Prostate gland (tissue), 2 donors: ENCODE measurements at regions not wholly inside any gene's neighbourhood (a gene's known extent, or its start where the extent isn't known, plus 50 kb on each side); places are given as distances from the start of the nearest gene placed in this dataset.

Experiments used
- DNase-seq: peaks from one replicate; pipeline ENCODE4 v3.0.0-alpha.2; 2019; ENCODE audit warnings: low spot score
- H3K27ac ChIP-seq, 2 donors: fragments of 200-600 bp; sonication (generic); 2 replicates each; pipeline ENCODE4 v1.5.1; 2017 to 2019
- H3K27me3 ChIP-seq: fragments of 200-600 bp; sonication (generic); replicated peaks from 2 replicates; pipeline ENCODE4 v1.5.1; 2019; ENCODE audit not compliant: insufficient read depth
- H3K36me3 ChIP-seq, 2 donors: fragments of 200-600 bp; sonication (generic); 1 replicate in 1 of 2; 2 replicates in 1 of 2; pipeline versions ENCODE4 v1.5.1 to v1.8.1; 2017 to 2019
- H3K4me1 ChIP-seq: fragments of 200-600 bp; sonication (generic); replicated peaks from 2 replicates; pipeline ENCODE4 v1.5.1; 2019
- H3K4me3 ChIP-seq, 2 donors: fragments of 200-600 bp; sonication (generic); 2 replicates each; pipeline ENCODE4 v1.5.1; 2017 to 2019
- H3K9me3 ChIP-seq: fragments of 200-600 bp; sonication (generic); 2 replicates; pipeline ENCODE4 v1.5.1; 2017
- POLR2A ChIP-seq: fragments of 450-650 bp; IDR thresholded peaks from one replicate; pipeline ENCODE4 v1.6.1; 2016; ENCODE audit warnings: antibody characterized with exemption, mild to moderate bottlenecking
- POLR2AphosphoS5 ChIP-seq: sonication (generic); formaldehyde crosslinking; IDR thresholded peaks from one replicate; pipeline ENCODE4 v1.6.1; 2017; ENCODE audit warnings: antibody characterized with exemption
- WGBS: methylation state at CpG from one replicate; pipeline ENCODE4 v1.1.5; 2018; 5-methylcytosine and 5-hydroxymethylcytosine counted together
- intact Hi-C: fragments of 100-400 bp; cut with DNase I; formaldehyde crosslinking; loops from one replicate; pipeline ENCODE4 v1.14.2; 2022
- TF ChIP-seq, protein P1 (sequence below), 4 experiments: fragments of 200-600 bp in 2 of 4; fragments of 450-650 bp in 2 of 4; sonication (generic) in 2 of 4; IDR thresholded peaks; 1 replicate in 3 of 4; 2 replicates in 1 of 4; pipeline ENCODE4 v1.5.1; 2016 to 2019; ENCODE audit warnings: antibody characterized with exemption in 4 of 4, mild to moderate bottlenecking in 2 of 4, moderate library complexity in 2 of 4

- TF ChIP-seq POLR2A (no peak), POLR2AphosphoS5 (no peak)
- TF ChIP-seq, protein P1, sequence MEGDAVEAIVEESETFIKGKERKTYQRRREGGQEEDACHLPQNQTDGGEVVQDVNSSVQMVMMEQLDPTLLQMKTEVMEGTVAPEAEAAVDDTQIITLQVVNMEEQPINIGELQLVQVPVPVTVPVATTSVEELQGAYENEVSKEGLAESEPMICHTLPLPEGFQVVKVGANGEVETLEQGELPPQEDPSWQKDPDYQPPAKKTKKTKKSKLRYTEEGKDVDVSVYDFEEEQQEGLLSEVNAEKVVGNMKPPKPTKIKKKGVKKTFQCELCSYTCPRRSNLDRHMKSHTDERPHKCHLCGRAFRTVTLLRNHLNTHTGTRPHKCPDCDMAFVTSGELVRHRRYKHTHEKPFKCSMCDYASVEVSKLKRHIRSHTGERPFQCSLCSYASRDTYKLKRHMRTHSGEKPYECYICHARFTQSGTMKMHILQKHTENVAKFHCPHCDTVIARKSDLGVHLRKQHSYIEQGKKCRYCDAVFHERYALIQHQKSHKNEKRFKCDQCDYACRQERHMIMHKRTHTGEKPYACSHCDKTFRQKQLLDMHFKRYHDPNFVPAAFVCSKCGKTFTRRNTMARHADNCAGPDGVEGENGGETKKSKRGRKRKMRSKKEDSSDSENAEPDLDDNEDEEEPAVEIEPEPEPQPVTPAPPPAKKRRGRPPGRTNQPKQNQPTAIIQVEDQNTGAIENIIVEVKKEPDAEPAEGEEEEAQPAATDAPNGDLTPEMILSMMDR (IDR thresholded peaks at IDR 0.05): no peak
- Histone ChIP-seq H3K9me3 (no peaks in the 10 kb centered on the region), H3K4me3 (no peak overlapping the region), H3K27ac (no peak overlapping the region), H3K36me3 (no peaks in the 10 kb centered on the region), H3K27me3 (no peaks in the 10 kb centered on the region), H3K4me1 (no peaks in the 10 kb centered on the region)
- intact Hi-C loops: no loop called here
- DNase-seq: no peak
These were observed 794.9 kb downstream of the MAT2B start for GRCh38 chr5:164300295-164300694.

DNA sequence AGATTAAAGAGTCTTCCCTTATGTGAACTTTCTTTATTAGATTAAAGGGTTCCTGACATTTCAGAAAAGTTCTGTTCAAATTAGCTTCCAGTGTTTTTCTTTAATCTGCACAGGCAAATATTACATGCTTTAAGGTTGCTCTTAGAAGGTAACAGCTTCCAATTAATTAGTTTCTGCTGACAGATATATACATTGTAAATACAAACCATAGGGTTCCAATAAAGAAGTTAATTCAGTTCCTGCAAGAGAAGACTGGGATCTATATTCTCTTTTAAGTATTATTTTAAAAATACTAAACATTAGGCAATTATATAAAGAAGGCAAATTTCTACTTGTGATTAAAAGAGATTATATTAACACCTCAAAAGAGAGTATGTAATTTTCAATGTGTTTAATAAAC, 795.7 kb downstream of the MAT2B start:
- no peak for DNase-seq
- Histone ChIP-seq H3K27ac (no peak overlapping the region), H3K9me3 (no peaks in the 10 kb centered on the region), H3K4me3 (no peak overlapping the region), H3K36me3 (no peaks in the 10 kb centered on the region), H3K4me1 (no peaks in the 10 kb centered on the region), H3K27me3 (no peaks in the 10 kb centered on the region)
- intact Hi-C loops: no loop called here
- TF ChIP-seq, protein P1 (IDR thresholded peaks at IDR 0.05): no peak
- no peak for TF ChIP-seq POLR2AphosphoS5
- TF ChIP-seq POLR2A: no peak

DNA sequence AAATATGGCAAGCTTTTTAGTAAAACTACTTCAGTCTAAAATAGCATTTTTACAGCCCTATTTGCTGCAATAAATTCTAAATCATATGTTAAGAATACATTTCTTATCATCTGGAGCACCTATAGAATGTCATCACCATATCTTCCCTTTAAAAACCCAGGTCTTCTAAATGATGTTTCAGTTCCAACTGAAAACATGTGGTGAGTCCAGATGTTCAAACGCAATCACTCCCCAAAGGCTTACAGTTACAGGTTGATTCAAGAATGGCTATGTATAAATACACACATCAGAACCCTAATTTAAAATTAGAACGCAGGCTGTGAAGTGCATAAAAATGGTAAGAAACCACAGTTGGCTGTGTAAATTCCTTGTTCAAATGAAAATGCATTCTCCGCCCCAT, 796.3 kb downstream of the MAT2B start:
- no peaks in the 10 kb centered on the region for H3K9me3 ChIP-seq
- no peaks in the 10 kb centered on the region for H3K4me1 ChIP-seq
- H3K36me3 ChIP-seq: no peaks in the 10 kb centered on the region
- no peaks in the 10 kb centered on the region for H3K27me3 ChIP-seq
- DNase-seq: no peak
- WGBS: 72% methylated on average over 3 of the region's 3 CpGs
- intact Hi-C loops: no loop called here
- H3K27ac ChIP-seq: no peak overlapping the region
- TF ChIP-seq POLR2AphosphoS5 (no peak), POLR2A (no peak)
- TF ChIP-seq, protein P1 (IDR thresholded peaks at IDR 0.05): no peak
- no peak overlapping the region for H3K4me3 ChIP-seq

DNA sequence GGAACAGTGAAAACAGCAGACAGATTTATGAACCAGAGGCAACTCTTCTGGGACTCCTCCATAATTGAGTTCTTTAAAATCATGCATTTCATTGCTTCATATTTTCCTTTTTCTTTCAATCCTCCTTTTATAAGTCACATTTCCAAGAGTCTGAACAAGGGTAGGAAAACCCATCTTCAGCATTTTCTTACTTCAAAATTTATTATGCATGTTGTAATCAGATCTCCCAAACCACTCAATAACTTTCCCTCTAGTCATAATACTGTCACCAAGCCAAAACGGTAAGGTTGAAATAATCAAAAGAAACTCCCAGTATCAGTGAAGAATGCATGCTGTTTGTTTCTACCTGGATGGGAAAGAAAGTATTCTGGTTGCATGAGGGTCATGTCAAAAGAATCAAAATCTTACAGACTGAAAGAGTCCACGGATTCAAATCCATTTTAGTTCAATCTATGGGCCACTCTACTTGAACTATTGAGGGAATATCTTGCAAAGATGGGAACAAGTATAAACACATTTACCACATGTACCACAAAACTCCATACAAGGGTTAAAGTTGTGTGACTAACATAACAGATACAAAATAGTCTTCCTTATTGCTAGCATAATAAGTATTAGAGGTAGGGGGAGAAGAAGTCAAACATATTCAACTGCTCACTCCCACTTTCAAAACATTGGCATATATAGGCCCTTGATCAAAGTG, 797.3 kb downstream of the MAT2B start:
- intact Hi-C loops: no loop called here
- Histone ChIP-seq H3K27me3 (no peaks in the 10 kb centered on the region), H3K36me3 (no peaks in the 10 kb centered on the region), H3K27ac (no peak overlapping the region), H3K4me1 (no peaks in the 10 kb centered on the region), H3K9me3 (no peaks in the 10 kb centered on the region), H3K4me3 (no peak overlapping the region)
- WGBS: 46% methylated on average over 2 of the region's 2 CpGs
- DNase-seq: no peak
- TF ChIP-seq, protein P1 (IDR thresholded peaks at IDR 0.05): no peak
- TF ChIP-seq POLR2A: no peak
- TF ChIP-seq POLR2AphosphoS5: no peak

DNA sequence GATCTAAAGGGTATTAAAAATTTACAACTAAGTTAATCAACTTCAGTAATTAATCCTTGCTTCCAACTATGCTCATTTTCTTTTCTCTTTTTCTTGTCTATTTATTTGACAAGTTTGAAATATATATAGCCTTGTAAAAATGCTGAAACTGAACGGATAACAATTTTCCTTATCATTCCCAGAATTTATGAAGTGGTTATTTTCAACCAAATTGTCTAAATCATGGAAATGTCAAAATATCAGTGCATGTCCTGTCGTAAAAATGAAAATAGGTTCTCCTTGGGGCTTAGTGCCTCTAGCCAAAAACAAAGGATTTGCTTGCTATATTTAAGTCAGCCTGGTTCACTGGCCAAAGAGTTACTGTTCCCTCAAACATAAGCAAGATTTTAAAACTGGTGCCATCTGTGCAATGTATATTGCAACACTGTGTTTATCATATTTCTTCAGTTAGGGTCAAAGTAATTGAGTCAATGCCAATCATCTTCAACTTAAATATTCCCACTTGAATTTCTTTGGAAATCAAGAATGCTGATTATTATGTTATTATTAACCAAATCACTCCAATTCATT, 798.3 kb downstream of the MAT2B start:
- intact Hi-C loops: no loop called here
- Histone ChIP-seq H3K9me3 (no peaks in the 10 kb centered on the region), H3K36me3 (no peaks in the 10 kb centered on the region), H3K4me3 (no peak overlapping the region), H3K27me3 (no peaks in the 10 kb centered on the region), H3K27ac (no peak overlapping the region), H3K4me1 (no peaks in the 10 kb centered on the region)
- WGBS: 21% methylated on average over 2 of the region's 2 CpGs
- no peak for DNase-seq
- no peak for TF ChIP-seq POLR2AphosphoS5
- no peak for TF ChIP-seq POLR2A
- TF ChIP-seq, protein P1 (IDR thresholded peaks at IDR 0.05): no peak
